GM19193 (cell line): ENCODE measurements at regions not wholly inside any gene's neighbourhood (a gene's known extent, or its start where the extent isn't known, plus 50 kb on each side); places are given as distances from the start of the nearest gene placed in this dataset.

Experiments
- POLR2A ChIP-seq: IDR thresholded peaks from 4 replicates; pipeline ENCODE4 v1.6.1; 2011; ENCODE audit not compliant: insufficient read depth, insufficient read length; ENCODE audit errors: extremely low read depth

GRCh38 chr9:99513441-99514112 is 291.5 kb downstream of the SEC61B start:
- TF ChIP-seq POLR2A: no peak

GRCh38 chr9:99515093-99515492 is 293.0 kb downstream of the SEC61B start:
- no peak for TF ChIP-seq POLR2A

DNA sequence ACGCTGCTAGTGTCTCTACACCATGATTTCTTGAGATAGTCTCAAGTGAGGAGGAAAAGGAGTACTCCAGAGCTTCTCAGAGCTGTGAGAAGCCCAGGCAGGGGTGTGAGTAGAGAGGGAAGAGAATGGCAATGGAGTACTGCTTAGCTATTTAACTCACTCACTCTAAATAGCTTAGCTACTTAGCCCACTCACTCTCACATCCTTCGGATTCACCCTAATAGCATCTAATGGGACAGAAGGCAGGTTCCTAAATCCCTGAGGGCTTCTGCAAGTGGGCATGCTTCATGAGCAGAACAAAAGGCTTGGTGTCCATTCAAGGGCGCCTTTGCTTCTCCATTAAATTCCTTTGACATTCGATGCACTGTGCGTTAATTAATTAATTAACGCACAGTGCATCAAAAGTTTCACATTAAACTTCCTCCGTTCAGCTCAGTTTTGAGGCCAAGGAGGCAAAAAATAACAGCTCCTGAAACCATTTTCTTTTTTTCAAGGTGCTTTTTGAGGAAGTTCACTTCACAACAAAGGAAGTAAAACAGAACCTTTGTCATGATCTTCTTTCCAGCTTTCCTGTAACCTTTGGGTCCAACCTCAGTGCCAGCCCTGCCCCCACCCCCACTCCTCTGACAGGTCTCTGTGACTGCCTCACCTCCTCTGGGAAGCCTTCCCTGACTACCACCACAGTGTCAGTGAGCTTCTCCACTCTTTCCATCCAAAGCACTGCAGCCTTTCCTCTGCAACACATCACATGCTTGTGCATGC is 294.0 kb downstream of the SEC61B start:
- no peak for TF ChIP-seq POLR2A

GRCh38 chr9:99516657-99517049 is 294.6 kb downstream of the SEC61B start:
- TF ChIP-seq POLR2A: no peak

DNA sequence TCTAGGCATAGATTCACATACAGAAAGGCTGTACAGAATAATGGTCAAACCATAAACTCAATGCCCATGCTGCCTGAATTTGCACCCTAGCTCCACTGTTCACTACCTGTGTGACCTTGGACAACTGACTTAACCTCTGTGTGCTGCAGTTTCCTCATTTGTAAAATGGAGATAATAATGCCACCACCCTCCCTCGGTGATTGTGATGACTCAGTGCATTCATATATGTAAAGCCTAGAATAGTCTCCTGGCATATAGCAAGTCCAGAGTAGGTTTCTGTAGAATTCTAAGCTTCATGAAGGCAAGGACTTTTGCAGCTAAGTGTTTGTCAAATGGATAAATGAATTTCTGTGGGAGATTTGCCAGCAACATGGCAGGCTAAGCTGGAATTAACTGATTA is 297.8 kb upstream of the NR4A3 start:
- no peak for TF ChIP-seq POLR2A

DNA sequence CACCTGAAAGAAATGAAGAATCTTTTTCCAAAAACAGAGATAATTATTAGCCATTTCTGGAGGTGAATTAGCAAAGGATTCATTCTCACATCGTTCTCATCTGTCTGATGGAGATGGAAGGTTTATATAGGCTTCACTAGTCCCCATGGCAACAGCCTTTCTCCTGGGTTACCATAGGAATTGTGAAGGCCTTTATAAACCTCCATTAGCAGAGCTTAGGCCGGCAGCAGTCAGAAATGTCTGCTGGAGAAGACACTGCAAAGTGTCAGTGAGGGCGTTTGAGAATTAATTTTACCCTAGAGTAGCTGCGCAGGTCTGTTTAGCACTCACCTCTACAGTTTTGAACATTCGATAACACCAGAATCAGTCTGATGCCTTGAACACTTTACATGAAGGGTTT is 290.4 kb upstream of the NR4A3 start:
- TF ChIP-seq POLR2A: no peak

DNA sequence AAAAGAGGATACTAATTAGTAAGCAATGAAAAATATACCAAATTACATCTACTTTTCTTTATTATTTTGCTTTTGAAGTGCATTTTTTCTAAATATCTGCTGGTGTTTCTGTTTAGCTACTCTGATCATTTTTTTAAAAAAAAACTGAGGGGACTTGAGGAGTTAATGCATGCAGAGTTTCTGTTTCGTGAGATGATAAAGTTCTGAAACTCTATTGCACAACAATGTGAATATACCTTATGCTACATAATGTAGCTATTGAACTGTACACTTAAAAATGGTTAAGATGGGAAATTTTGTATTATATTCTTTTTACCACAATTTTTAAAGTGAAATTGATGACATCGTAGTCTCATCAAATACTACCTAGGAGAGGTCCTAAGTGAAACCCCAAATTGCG is 288.3 kb upstream of the NR4A3 start:
- no peak for TF ChIP-seq POLR2A

DNA sequence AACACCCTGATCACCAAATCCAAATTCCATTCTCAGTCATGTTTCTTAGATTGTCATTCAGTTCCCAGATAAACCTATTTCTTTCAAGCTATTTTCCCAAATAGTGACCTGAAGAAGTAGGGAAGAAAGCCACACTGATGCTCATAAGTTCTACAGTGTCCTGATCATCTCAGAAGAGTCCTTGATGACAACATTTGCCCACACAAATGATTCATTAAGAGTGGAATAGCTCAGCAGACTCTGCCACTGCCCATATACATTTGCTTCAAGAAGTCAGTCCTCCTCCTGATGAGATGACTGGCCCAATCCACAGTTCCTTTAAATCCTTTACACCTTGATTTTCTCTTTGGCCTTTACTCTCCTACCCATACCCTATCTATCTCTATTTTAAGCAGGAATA is 283.7 kb upstream of the NR4A3 start:
- TF ChIP-seq POLR2A: no peak

GRCh38 chr9:99544526-99544925 is 277.2 kb upstream of the NR4A3 start:
- no peak for TF ChIP-seq POLR2A

DNA sequence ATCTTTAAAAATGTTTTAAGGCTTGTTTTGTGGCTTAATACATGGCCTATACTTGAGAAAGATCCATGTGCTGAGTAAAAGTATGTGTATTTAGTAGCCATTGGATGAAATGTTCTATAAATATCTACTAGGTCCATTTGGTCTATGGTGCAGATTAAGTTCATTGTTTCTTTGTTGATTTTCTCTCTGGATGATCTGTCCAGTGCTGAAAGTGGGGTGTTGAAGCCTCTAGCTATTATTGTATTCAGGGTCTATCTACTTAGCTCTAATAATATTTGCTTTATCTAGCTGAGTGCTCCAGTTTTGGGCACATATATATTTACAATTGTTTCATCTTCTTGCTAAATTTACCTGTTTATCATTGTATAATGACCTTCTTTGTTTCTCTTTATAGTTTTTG is 272.2 kb upstream of the NR4A3 start:
- no peak for TF ChIP-seq POLR2A

DNA sequence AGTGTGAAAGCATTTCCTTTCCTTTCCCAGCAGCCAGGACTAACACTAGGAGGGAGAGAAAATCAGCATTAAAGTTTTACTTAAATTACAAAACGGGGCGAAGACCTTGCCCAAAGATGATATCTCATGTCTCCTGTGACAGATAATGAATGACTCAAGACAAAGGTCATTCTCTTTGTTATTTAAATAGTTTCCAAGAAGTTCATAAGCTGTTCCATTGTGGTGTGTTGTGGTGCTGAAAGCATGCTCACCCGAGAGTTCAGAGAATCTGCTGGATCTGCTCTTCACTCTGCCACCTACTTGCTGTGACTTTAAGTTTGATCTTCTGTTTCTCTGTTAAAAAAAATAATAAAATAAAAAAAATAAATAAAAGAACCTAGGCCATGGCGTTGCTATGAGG is 265.9 kb upstream of the NR4A3 start:
- no peak for TF ChIP-seq POLR2A

DNA sequence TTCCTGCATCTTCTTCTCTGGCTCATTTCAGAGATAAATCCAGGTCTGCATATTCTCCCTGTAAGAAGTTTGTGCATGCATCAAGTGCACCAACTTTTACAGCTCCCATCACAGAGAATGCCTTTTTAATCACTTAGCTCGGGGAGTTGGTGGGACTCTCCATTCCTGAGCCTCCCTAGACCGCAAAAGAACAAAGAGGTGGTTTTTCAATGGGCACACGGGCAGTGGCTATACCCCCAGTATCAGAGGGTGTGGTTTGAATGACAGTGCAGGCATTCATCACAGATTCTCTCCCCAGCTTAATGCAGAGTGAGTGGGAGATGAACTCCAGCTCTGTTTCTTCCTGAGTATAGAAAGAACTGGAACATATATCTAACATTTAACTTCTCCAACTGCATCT is 264.7 kb upstream of the NR4A3 start:
- TF ChIP-seq POLR2A: no peak

- TF ChIP-seq POLR2A: no peak
Measured at GRCh38 chr9:99557816-99558215, 263.9 kb upstream of the NR4A3 start.

- no peak for TF ChIP-seq POLR2A
Measured at GRCh38 chr9:99559776-99560175, 261.9 kb upstream of the NR4A3 start.

DNA sequence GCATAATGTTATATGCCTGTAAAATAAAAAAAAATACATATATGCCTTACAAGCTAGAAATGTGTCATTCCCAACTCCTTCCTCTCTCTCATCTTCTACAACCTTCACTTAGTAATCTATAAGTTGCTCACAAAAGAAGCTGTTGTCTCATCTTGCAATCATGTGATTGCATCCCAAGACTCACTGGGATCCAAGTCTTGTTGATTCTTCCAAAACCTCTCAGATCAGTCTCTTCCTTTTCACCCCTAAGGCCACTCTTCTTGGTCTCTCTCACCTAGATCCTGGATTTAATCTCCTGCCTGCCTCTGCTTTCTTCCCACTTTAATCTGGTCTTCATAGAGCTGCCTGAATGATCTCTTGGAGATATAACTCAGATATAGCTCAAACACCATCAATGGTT is 261.1 kb upstream of the NR4A3 start:
- no peak for TF ChIP-seq POLR2A

GRCh38 chr9:99561509-99561917 is 260.2 kb upstream of the NR4A3 start:
- no peak for TF ChIP-seq POLR2A
